ENCODE measurements at regions not wholly inside any gene's neighbourhood (a gene's known extent, or its start where the extent isn't known, plus 50 kb on each side); places are given as distances from the start of the nearest gene placed in this dataset.

GRCh38 chr2:17326717-17327116, 191.5 kb downstream of the RAD51AP2 start:
- Histone ChIP-seq H2AK5ac (ENCODE audit: insufficient read length, low read length) (no peak overlapping the region), H3K4me2 (ENCODE audit: insufficient read depth, insufficient read length, low read length) (no peak overlapping the region), H4K5ac (ENCODE audit: insufficient read length, low read depth, low read length) (no peak overlapping the region), H4K8ac (replicated peaks; ENCODE audit: insufficient read length, low read depth, low read length) (no peak overlapping the region), H2BK5ac (ENCODE audit: insufficient read length, low read length) (no peak overlapping the region), H3T11ph (ENCODE audit: low read length) (no peak overlapping the region), H2AFZ (ENCODE audit: low read length) (no peak overlapping the region), H2BK20ac (ENCODE audit: low read depth, low read length, poor library complexity, severe bottlenecking) (no peak overlapping the region), H3K23ac (ENCODE audit: insufficient read length, low read depth, low read length) (no peak overlapping the region), H3K4me1 (ENCODE audit: insufficient read depth, low read length) (no peaks in the 10 kb centered on the region), H3K9me3 (ENCODE audit: control insufficient read depth, low read depth, low read length) (no peaks in the 10 kb centered on the region), H3K27ac (ENCODE audit: insufficient read length, low read depth, low read length) (no peak overlapping the region), H3K9ac (ENCODE audit: extremely low read depth, insufficient read length, low read length) (no peak overlapping the region), H4K91ac (ENCODE audit: insufficient read length, low read depth, low read length) (no peak overlapping the region), H3K79me1 (ENCODE audit: insufficient read depth, low read depth, low read length, poor library complexity, severe bottlenecking) (no peaks in the 10 kb centered on the region), H3K18ac (ENCODE audit: insufficient read length, low read depth, low read length) (no peak overlapping the region), H2BK15ac (ENCODE audit: low read depth, low read length) (no peak overlapping the region), H3K4ac (ENCODE audit: low read depth, low read length) (no peak overlapping the region), H2BK120ac (ENCODE audit: low read depth, low read length, poor library complexity, severe bottlenecking) (no peak overlapping the region), H3K79me2 (ENCODE audit: insufficient read depth, low read length) (no peaks in the 10 kb centered on the region), H3K27me3 (ENCODE audit: insufficient read depth, low read length) (no peaks in the 10 kb centered on the region), H2BK12ac (ENCODE audit: insufficient read length, low read depth, low read length) (no peak overlapping the region), H3K23me2 (ENCODE audit: insufficient read length, low read depth, low read length, poor library complexity, severe bottlenecking) (no peaks in the 10 kb centered on the region), H3K14ac (ENCODE audit: insufficient read depth, low read length) (no peak overlapping the region), H3K56ac (ENCODE audit: insufficient read length, low read depth, low read length) (no peak overlapping the region), H4K20me1 (ENCODE audit: control insufficient read depth, insufficient read depth, insufficient read length) (no peaks in the 10 kb centered on the region)
- WGBS (ENCODE audit: extremely low coverage, insufficient read length, low lambda C conversion rate) = no CpG with 5 or more reads among the region's 2 CpGs
- Mint-ChIP-seq H3K27ac (no peak overlapping the region), H3K4me1 (0 out of 4 replicates have a peak, but pooled peaks cover 0 to 2% of the 10 kb centered on the region in 2 experiments), H3K9me3 (no peaks in the 10 kb centered on the region), H3K27me3 (ENCODE audit: low read depth) (no peaks in the 10 kb centered on the region), H3K4me3 (no peak overlapping the region), H3K36me3 (ENCODE audit: insufficient read depth in 1 of 3, low read depth in 3 of 3) (no peaks in the 10 kb centered on the region)
- no peak for DNase-seq
- TF ChIP-seq CTCF (conservative IDR thresholded peaks at IDR 0.05) = no peak

All from H9 (cell line).